ENCODE measurements at regions not wholly inside any gene's neighbourhood (a gene's known extent, or its start where the extent isn't known, plus 50 kb on each side); places are given as distances from the start of the nearest gene placed in this dataset.
"Not testable (repeated sequence)": the region's sequence is repeated elsewhere in the genome, so short reads cannot be mapped to it uniquely, and the experiment has no call there.

DNA sequence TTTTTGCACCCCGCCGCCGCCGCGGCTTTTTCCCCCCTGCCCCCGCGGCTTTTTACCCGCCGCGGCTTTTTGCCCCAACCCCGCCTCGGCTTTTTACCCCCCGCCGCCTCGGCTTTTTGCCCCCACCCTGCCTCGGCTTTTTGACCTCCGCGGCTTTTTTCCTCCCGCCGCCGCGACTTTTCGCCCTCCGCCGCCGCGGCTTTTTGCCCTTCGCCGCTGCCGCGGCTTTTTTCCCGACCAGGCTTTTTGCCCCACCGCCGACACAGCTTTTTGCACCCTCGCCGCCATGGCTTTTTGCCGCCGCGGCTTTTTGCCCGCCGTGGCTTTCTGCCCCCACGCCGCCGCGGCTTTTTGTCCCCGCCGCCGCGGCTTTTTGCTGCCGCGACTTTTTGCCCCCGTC, 137.0 kb upstream of the TP53TG3D start:
- Histone ChIP-seq H3K27me3 (ENCODE audit: control insufficient read depth, low read length) (peaks cover 3% of the 10 kb centered on the region), H3K4me3 (ENCODE audit: low read length) (no peak overlapping the region), H3F3A (ENCODE audit: control insufficient read depth, insufficient read depth) (no peaks in the 10 kb centered on the region), H3K9me3 (ENCODE audit: control insufficient read depth, insufficient read depth, low read length) (no peaks in the 10 kb centered on the region), H4K20me1 (ENCODE audit: control insufficient read depth, insufficient read depth, low read depth, low read length) (no peaks in the 10 kb centered on the region), H3K4me2 (ENCODE audit: low read length) (peak overlapping the region; percentile 21; the same call in 1 of the 2 replicates), H3K9me2 (replicated peaks; ENCODE audit: control insufficient read depth, low read length) (no peaks in the 10 kb centered on the region), H3K36me3 (ENCODE audit: control insufficient read depth, low read length) (no peaks in the 10 kb centered on the region), H3K79me2 (ENCODE audit: control insufficient read depth, low read length) (no peaks in the 10 kb centered on the region), H3K27ac (ENCODE audit: low read depth, low read length) (no peak overlapping the region), H3K4me1 (ENCODE audit: control insufficient read depth, low read length) (no peaks in the 10 kb centered on the region)
- no peak; the same call in 1 of the 2 replicates for TF ChIP-seq EZH2phosphoT487 (IDR thresholded peaks at IDR 0.05; ENCODE audit: borderline replicate concordance, low read length)
- TF ChIP-seq, protein P1, sequence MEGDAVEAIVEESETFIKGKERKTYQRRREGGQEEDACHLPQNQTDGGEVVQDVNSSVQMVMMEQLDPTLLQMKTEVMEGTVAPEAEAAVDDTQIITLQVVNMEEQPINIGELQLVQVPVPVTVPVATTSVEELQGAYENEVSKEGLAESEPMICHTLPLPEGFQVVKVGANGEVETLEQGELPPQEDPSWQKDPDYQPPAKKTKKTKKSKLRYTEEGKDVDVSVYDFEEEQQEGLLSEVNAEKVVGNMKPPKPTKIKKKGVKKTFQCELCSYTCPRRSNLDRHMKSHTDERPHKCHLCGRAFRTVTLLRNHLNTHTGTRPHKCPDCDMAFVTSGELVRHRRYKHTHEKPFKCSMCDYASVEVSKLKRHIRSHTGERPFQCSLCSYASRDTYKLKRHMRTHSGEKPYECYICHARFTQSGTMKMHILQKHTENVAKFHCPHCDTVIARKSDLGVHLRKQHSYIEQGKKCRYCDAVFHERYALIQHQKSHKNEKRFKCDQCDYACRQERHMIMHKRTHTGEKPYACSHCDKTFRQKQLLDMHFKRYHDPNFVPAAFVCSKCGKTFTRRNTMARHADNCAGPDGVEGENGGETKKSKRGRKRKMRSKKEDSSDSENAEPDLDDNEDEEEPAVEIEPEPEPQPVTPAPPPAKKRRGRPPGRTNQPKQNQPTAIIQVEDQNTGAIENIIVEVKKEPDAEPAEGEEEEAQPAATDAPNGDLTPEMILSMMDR (IDR thresholded peaks at IDR 0.05; ENCODE audit: low read depth, low read length, poor library complexity, severe bottlenecking): no peak

DNA sequence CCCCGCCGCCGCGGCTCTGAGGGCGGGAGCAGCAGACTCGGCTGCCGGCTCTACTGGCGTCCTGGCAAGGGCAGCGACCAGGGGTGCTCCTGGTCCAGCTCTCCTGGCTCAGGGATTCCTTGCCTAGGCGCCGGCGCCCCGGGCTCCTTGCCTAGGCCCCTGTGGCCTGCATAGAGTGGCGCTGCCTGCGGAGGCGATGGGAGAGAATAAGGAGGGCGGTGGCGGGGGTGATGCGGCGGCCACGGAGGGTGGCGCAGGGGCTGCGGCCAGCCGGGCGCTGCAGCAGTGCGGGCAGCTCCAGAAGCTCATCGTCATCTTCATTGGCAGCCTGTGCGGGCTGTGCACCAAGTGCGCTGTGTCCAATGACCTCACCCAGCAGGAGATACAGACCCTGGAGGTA, 136.6 kb upstream of the TP53TG3D start:
- not testable (repeated sequence) for H3K4me1 ChIP-seq (ENCODE audit: control insufficient read depth, low read length); H3F3A ChIP-seq (ENCODE audit: control insufficient read depth, insufficient read depth); H3K27me3 ChIP-seq (ENCODE audit: control insufficient read depth, low read length); H3K4me3 ChIP-seq (ENCODE audit: low read length); H3K79me2 ChIP-seq (ENCODE audit: control insufficient read depth, low read length); H3K4me2 ChIP-seq (ENCODE audit: low read length); H3K9me2 ChIP-seq (replicated peaks; ENCODE audit: control insufficient read depth, low read length); H3K27ac ChIP-seq (ENCODE audit: low read depth, low read length); H3K36me3 ChIP-seq (ENCODE audit: control insufficient read depth, low read length); H4K20me1 ChIP-seq (ENCODE audit: control insufficient read depth, insufficient read depth, low read depth, low read length); H3K9me3 ChIP-seq (ENCODE audit: control insufficient read depth, insufficient read depth, low read length)

DNA sequence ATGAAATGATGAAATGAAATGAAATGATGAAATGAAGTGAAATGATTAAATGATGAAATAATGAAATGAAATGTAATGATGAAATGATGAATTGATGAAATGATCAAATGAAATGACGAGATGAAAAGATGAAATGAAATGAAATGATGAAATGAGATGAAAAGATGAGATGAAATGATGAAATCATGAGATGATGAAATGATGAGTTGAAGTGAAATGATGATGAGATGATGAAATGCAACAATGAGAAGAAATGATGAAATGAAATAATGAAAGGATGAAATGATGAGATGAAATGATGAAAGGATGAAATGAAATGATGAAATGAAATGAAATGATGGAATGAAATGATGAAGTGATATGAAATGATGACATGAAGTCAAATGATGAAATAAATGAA, 132.7 kb upstream of the TP53TG3D start:
- H3K4me2 ChIP-seq (ENCODE audit: low read length); H3K36me3 ChIP-seq (ENCODE audit: control insufficient read depth, low read length); H3K27ac ChIP-seq (ENCODE audit: low read depth, low read length); H3K9me3 ChIP-seq (ENCODE audit: control insufficient read depth, insufficient read depth, low read length); H3K79me2 ChIP-seq (ENCODE audit: control insufficient read depth, low read length); H3K27me3 ChIP-seq (ENCODE audit: control insufficient read depth, low read length); H3F3A ChIP-seq (ENCODE audit: control insufficient read depth, insufficient read depth); H3K9me2 ChIP-seq (replicated peaks; ENCODE audit: control insufficient read depth, low read length); H3K4me3 ChIP-seq (ENCODE audit: low read length); H4K20me1 ChIP-seq (ENCODE audit: control insufficient read depth, insufficient read depth, low read depth, low read length); H3K4me1 ChIP-seq (ENCODE audit: control insufficient read depth, low read length): not testable (repeated sequence)

DNA sequence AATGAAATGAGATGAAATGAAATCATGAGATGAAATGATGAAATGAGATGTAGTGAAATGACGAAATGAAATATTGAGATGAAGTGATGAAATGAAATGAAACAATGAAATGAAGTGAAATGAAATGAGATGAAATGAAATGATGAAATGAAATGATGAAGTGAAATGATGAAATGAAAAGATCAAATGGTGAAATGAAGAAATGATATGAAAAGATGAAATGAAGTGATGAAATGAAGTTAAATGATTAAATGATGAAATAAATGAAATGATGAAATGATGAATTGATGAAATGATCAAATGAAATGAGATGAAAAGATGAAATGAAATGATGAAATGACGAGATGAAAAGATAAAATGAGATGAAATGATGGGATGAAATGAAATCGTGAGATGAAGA, 132.3 kb upstream of the TP53TG3D start:
- not testable (repeated sequence) for H3K27ac ChIP-seq (ENCODE audit: low read depth, low read length); H3K4me3 ChIP-seq (ENCODE audit: low read length); H3K9me3 ChIP-seq (ENCODE audit: control insufficient read depth, insufficient read depth, low read length); H3F3A ChIP-seq (ENCODE audit: control insufficient read depth, insufficient read depth); H3K79me2 ChIP-seq (ENCODE audit: control insufficient read depth, low read length); H3K4me2 ChIP-seq (ENCODE audit: low read length); H3K27me3 ChIP-seq (ENCODE audit: control insufficient read depth, low read length); H3K4me1 ChIP-seq (ENCODE audit: control insufficient read depth, low read length); H3K36me3 ChIP-seq (ENCODE audit: control insufficient read depth, low read length); H4K20me1 ChIP-seq (ENCODE audit: control insufficient read depth, insufficient read depth, low read depth, low read length); H3K9me2 ChIP-seq (replicated peaks; ENCODE audit: control insufficient read depth, low read length)

DNA sequence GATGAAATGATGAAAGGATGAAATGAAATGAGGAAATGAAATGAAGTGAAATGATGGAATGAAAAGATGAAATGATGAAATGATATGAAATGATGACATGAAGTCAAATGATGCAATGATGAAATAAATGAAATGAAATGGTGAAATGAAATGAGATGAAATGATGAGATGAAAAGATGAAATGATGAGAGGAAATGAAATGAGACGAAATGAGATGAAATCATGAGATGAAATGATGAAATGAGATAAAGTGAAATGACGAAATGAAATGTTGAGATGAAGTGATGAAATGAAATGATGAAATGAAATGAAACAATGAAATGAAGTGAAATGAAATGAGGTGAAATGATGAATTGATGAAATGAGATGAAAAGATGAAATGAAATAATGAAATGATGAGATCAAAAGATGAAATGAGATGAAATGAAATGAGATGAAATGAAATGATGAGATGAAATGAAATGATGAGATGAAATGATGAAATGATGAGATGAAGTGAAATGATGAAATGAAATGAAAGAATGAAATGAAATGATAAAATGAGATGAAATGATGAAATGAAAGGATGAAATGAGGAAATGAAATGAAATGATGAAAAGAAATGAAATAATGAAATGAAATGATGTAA, 131.7 kb upstream of the TP53TG3D start:
- not testable (repeated sequence) for H3F3A ChIP-seq (ENCODE audit: control insufficient read depth, insufficient read depth); H3K4me3 ChIP-seq (ENCODE audit: low read length)

DNA sequence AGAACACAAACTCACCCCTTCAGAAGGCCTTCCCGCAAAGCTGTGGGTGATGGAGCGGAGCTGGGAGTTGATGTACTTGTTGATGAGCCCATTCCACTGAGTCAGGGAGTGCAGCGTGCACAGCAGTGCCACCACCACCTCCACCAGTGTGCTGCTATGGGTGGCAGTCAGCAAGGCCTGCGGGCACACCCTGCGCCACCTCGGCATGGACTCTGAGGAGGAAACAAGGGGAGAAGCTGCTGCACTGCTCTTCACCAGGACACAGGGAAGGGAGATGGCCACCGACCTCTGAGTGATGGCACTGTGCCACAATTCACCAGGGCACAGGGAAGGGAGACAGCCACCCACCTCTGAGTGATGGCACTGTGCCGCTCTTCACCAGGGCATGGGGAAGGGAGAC, 100.7 kb upstream of the TP53TG3D start:
- not testable (repeated sequence) for H3K9me2 ChIP-seq (replicated peaks; ENCODE audit: control insufficient read depth, low read length); H4K20me1 ChIP-seq (ENCODE audit: control insufficient read depth, insufficient read depth, low read depth, low read length); H3K79me2 ChIP-seq (ENCODE audit: control insufficient read depth, low read length); H3K4me2 ChIP-seq (ENCODE audit: low read length); H3F3A ChIP-seq (ENCODE audit: control insufficient read depth, insufficient read depth); H3K9me3 ChIP-seq (ENCODE audit: control insufficient read depth, insufficient read depth, low read length); H3K4me1 ChIP-seq (ENCODE audit: control insufficient read depth, low read length); H3K4me3 ChIP-seq (ENCODE audit: low read length); H3K27me3 ChIP-seq (ENCODE audit: control insufficient read depth, low read length); H3K36me3 ChIP-seq (ENCODE audit: control insufficient read depth, low read length); H3K27ac ChIP-seq (ENCODE audit: low read depth, low read length)

More for the DNA sequence above, 131.7 kb upstream of the TP53TG3D start:
- H3K79me2 ChIP-seq (ENCODE audit: control insufficient read depth, low read length); H3K9me3 ChIP-seq (ENCODE audit: control insufficient read depth, insufficient read depth, low read length); H3K27me3 ChIP-seq (ENCODE audit: control insufficient read depth, low read length); H3K27ac ChIP-seq (ENCODE audit: low read depth, low read length); H3K9me2 ChIP-seq (replicated peaks; ENCODE audit: control insufficient read depth, low read length); H3K4me2 ChIP-seq (ENCODE audit: low read length); H3K36me3 ChIP-seq (ENCODE audit: control insufficient read depth, low read length); H3K4me1 ChIP-seq (ENCODE audit: control insufficient read depth, low read length); H4K20me1 ChIP-seq (ENCODE audit: control insufficient read depth, insufficient read depth, low read depth, low read length): not testable (repeated sequence)

DNA sequence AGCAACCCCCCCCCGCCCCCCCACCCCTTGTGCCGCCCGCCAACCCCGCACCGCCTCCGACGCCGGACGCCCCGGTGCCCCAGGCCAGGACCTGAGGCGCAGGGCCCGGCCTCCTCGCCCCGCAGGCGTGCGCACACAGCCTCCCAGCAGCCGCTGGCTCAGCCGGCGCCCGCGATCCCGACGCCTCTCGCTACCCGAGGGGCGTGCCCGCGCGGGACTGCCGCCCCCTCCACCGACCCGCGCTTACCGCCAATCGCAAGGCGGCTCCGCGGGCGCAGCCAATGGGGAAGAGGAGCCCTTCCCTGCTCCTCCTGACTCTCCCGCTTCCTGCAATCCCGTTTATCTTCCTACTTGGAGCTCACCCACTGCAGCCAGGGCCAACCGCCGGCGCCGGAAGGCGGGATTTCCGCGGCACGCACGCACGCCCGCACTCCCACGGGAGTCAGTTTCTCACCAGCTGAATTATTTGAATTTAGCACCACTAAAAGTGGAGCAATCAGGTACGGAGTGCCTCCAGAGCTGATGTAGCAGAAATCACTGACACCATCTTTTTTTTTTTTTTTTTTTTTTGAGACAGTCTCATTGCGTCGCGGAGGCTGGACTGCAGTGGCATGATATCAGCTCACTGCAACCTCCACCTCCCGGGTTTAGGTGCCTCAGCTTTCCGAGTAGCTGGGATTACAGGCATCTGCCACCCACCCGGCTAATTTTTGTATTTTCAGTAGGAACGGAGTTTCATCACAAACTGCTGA, 65.0 kb upstream of the TP53TG3D start:
- not testable (repeated sequence) for H3K9me2 ChIP-seq (replicated peaks; ENCODE audit: control insufficient read depth, low read length); H3K36me3 ChIP-seq (ENCODE audit: control insufficient read depth, low read length); H3F3A ChIP-seq (ENCODE audit: control insufficient read depth, insufficient read depth); H3K4me1 ChIP-seq (ENCODE audit: control insufficient read depth, low read length); H3K4me3 ChIP-seq (ENCODE audit: low read length); H3K27ac ChIP-seq (ENCODE audit: low read depth, low read length); H3K27me3 ChIP-seq (ENCODE audit: control insufficient read depth, low read length); H3K4me2 ChIP-seq (ENCODE audit: low read length); H4K20me1 ChIP-seq (ENCODE audit: control insufficient read depth, insufficient read depth, low read depth, low read length); H3K9me3 ChIP-seq (ENCODE audit: control insufficient read depth, insufficient read depth, low read length); H3K79me2 ChIP-seq (ENCODE audit: control insufficient read depth, low read length)

All from DOHH2 (cell line).